IPS-NIHi11 (cell line): ENCODE measurements at regions not wholly inside any gene's neighbourhood (a gene's known extent, or its start where the extent isn't known, plus 50 kb on each side); places are given as distances from the start of the nearest gene placed in this dataset.

Experiments
- DNase-seq: peaks from one replicate; pipeline ENCODE4 v3.0.0; 2012; ENCODE audit warnings: mixed read lengths, low spot score

GRCh38 chr2:65842104-65842503 is 409.7 kb upstream of the SPRED2 start:
- DNase-seq = no peak

- no peak for DNase-seq
These were observed 403.7 kb upstream of the SPRED2 start for GRCh38 chr2:65835975-65836549.

- no peak for DNase-seq
These were observed 402.5 kb upstream of the SPRED2 start for GRCh38 chr2:65834771-65835475.

- DNase-seq = no peak
These were observed 401.7 kb upstream of the SPRED2 start for GRCh38 chr2:65834062-65834461.

- DNase-seq = no peak
These were observed 399.1 kb upstream of the SPRED2 start for GRCh38 chr2:65831509-65831908.

GRCh38 chr2:65826567-65826966 is 394.2 kb upstream of the SPRED2 start:
- no peak for DNase-seq

- no peak for DNase-seq
These were observed 391.1 kb upstream of the SPRED2 start for GRCh38 chr2:65823511-65823910.

- DNase-seq = no peak
These were observed 388.1 kb upstream of the SPRED2 start for GRCh38 chr2:65820454-65820853.

- no peak for DNase-seq
These were observed 387.6 kb upstream of the SPRED2 start for GRCh38 chr2:65819963-65820362.

- DNase-seq = no peak
These were observed 386.6 kb upstream of the SPRED2 start for GRCh38 chr2:65818873-65819451.

- no peak for DNase-seq
These were observed 381.3 kb upstream of the SPRED2 start for GRCh38 chr2:65813631-65814173.

- no peak for DNase-seq
These were observed 380.5 kb upstream of the SPRED2 start for GRCh38 chr2:65812887-65813286.

GRCh38 chr2:65807942-65808341 is 375.5 kb upstream of the SPRED2 start:
- DNase-seq = no peak

- DNase-seq = no peak
These were observed 372.4 kb upstream of the SPRED2 start for GRCh38 chr2:65804777-65805176.

- DNase-seq = no peak
These were observed 370.0 kb upstream of the SPRED2 start for GRCh38 chr2:65802298-65802942.

GRCh38 chr2:65800998-65801397 is 368.6 kb upstream of the SPRED2 start:
- DNase-seq = peak; percentile 50

- DNase-seq = no peak
These were observed 366.9 kb upstream of the SPRED2 start for GRCh38 chr2:65799141-65799854.

GRCh38 chr2:65798641-65799040 is 366.2 kb upstream of the SPRED2 start:
- DNase-seq = no peak

- no peak for DNase-seq
These were observed 362.6 kb upstream of the SPRED2 start for GRCh38 chr2:65794994-65795393.

GRCh38 chr2:65791404-65791975 is 359.1 kb upstream of the SPRED2 start:
- DNase-seq = no peak

GRCh38 chr2:65790676-65790935 is 358.2 kb upstream of the SPRED2 start:
- peak; percentile 31 for DNase-seq
